GM19467 (cell line): ENCODE measurements at regions not wholly inside any gene's neighbourhood (a gene's known extent, or its start where the extent isn't known, plus 50 kb on each side); places are given as distances from the start of the nearest gene placed in this dataset.
"Not testable (repeated sequence)": the region's sequence is repeated elsewhere in the genome, so short reads cannot be mapped to it uniquely, and the experiment has no call there.

Source experiments
- ATAC-seq: cut with Tn5 transposase; IDR thresholded peaks from one replicate; pipeline ENCODE4 v1.9.1; 2021; ENCODE audit warnings: mild to moderate bottlenecking, moderate library complexity; ENCODE audit not compliant: unreplicated experiment

DNA sequence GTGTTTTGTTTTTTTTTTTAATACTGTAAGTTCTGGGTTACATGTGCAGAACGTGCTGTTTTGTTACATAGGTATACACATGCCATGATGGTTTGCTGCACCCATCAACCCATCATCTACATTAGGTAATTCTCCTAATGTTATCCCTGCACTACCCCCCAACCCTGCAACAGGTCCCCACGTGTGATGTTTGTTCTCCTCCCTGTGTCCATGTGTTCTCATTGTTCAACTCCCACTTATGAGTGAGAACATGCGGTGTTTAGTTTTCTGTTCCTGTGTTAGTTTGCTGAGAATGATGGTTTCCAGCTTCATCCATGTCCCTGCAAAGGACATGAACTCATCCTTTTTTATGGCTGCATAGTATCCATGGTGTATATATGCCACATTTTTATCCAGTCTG, 1005.4 kb downstream of the SOCS6 start:
- ATAC-seq, result not testable (repeated sequence)

- no peak for ATAC-seq
Measured at GRCh38 chr18:71293322-71293721, 1004.5 kb downstream of the SOCS6 start.

- ATAC-seq, result no peak
Measured at GRCh38 chr18:71287268-71287667, 998.4 kb downstream of the SOCS6 start.

GRCh38 chr18:71252351-71252865, 963.6 kb downstream of the SOCS6 start:
- no peak for ATAC-seq

DNA sequence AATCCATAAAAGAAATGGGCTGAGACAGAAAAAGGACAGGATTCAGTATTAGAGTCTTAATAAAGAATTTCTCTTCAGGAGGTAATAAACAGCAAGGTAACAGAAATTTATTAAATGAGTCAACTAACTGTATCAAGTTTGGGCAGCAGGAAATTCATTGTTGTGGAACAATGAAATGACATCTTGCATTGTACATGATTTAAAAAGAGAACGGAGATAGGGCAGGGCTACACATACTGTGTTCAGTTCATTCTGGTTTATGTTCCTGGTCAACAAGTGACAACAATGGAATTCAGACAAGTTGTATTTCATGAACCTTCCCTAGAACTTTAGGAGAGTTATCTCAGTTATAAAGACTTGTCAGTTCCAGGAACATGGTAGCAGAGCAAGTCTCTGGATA, 961.3 kb downstream of the SOCS6 start:
- ATAC-seq, result no peak

DNA sequence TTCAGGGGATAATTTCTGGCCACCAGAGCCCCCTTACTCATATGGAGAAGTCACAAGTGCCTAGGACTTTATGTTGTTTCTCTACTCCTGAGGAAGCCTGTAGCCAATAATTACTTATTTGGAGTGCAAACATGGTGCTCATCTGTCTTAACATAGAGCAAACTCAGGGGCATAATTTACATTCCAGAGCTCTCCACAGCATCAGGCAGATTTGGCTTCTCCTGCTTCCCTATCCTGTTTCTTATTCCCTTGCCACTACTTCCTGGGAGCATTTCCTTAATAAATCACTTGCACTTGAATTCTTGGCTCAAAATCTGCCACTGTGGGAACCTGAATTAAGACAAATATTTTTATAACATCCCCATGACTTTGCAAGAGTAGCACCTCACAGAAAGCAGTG, 960.9 kb downstream of the SOCS6 start:
- no peak for ATAC-seq

DNA sequence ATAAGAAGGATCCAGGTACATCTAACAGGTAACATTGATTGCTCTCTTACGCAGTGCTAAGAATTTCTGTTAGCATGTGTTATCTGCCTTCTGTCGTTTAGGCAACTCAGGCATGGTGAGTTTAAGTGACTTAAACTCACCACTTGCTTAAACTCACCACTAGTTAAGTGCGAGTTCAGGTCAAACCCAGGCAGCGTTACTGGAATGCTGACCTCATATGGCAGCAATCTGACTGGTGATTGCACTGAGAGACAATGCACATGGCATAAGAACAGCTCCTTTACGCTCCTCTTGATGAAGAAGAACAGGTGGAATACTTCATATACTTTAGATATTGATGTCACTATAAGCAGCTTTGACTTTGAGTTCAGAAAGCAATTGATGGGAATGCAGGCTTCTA, 954.1 kb downstream of the SOCS6 start:
- no peak for ATAC-seq

DNA sequence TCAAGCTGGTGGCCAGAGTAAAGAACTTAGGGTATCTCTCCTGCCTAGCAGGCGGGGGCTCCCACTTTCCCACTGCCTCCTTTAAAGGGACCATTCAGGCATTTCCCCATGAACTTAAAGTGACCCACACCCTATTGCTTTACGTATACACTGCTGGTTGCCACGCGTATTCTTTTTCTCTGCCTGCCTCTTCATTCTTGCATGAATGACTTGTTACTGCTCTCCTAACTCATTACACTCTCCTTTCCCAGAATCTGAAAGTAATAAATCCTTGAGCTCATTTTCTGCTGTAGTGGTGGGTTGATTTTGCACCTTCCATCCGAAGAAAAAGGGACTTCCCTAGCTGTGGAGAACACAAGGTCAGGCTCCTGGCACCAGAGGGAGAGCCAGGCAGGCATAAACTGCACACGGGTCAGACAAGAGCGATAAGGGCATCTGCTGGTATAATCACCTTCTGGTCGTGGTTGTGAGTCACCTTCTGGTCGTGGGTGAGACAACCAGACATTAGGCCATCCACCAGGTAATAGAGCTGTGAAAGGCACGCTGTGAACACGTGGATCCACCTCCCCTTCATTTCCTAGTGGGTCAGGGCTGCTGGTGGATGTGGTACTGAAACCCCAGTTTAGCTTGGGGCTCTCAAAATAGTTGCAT, 950.3 kb downstream of the SOCS6 start:
- no peak for ATAC-seq

GRCh38 chr18:71237641-71238040, 948.8 kb downstream of the SOCS6 start:
- ATAC-seq, result no peak

DNA sequence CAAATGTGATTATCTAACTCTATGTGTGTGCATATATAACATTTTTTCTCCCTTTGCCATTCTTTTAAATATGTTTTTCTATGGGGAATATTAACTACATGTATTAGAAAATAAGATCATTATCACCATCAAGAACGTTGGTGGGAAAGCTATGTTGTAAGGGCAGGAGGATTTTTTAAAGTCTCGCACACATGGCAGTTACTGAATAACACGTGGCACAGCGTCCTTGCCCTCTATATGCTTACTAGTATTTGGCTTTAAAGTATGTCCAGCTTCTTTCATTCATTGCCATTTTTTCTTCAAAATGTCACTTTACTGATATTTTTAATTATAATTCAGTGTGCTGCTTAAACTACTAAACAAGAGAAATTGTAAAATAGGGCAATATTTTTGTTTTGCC, 944.3 kb downstream of the SOCS6 start:
- ATAC-seq, result no peak

GRCh38 chr18:71223486-71223885, 934.6 kb downstream of the SOCS6 start:
- ATAC-seq, result no peak

DNA sequence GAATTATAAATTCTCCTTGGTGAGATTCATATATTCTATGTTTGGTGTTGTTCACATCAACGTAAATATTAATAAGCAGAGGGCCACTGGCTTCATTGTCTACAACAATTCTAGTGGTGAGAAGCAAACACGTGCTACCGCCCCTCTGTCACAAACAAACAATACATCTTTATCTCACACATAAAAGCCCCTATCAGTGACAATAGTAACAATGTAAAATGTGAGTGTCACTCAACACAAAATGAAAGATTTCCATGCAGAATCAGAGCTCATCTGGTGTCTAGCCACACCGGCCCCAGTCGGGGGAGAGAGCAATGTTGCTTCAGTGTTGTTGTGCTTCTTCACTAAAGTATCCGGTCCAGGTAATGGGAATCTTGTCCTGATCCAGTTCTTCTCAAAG, 932.6 kb downstream of the SOCS6 start:
- ATAC-seq, result no peak

DNA sequence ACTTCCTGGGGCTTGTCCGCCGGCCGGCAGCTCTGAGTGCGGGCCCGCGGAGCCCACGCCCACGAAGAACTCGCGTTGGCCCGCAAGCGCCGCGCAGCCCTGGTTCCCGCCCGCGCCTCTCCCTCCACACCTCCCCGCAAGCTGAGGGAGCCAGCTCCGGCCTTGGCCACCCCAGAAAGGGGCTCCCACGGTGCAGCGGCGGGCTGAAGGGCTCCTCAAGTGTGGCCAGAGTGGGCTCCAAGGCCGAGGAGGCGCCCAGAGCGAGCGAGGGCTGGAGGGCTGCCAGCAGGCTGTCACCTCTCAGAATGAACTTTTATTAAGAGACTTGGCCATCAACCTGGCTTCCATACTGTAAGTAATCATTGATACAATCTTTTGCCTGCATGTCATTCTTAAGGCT, 923.9 kb downstream of the SOCS6 start:
- ATAC-seq, result not testable (repeated sequence)

DNA sequence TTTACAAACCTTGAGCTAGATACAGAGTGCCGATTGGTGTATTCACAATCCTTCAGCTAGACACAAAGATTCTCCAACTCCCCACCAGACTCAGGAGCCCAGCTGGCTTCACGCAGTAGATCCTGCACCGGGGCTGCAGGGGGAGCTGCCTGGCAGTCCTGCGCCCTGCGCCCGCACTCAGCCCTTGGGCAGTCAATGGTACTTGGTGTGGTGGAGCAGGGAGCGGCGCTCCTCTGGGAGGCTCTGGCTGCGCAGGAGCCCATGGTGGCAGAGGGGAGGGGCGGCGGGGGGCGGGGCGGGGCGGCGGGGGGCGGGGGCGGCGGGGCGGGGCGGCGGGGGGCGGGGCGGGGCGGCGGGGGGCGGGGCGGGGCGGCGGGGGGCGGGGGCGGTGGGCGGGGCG, 923.4 kb downstream of the SOCS6 start:
- no peak for ATAC-seq

- no peak for ATAC-seq
Measured at GRCh38 chr18:71209944-71210343, 921.1 kb downstream of the SOCS6 start.

- no peak for ATAC-seq
Measured at GRCh38 chr18:71194438-71194837, 905.6 kb downstream of the SOCS6 start.

GRCh38 chr18:71189581-71189980, 900.7 kb downstream of the SOCS6 start:
- ATAC-seq, result no peak

DNA sequence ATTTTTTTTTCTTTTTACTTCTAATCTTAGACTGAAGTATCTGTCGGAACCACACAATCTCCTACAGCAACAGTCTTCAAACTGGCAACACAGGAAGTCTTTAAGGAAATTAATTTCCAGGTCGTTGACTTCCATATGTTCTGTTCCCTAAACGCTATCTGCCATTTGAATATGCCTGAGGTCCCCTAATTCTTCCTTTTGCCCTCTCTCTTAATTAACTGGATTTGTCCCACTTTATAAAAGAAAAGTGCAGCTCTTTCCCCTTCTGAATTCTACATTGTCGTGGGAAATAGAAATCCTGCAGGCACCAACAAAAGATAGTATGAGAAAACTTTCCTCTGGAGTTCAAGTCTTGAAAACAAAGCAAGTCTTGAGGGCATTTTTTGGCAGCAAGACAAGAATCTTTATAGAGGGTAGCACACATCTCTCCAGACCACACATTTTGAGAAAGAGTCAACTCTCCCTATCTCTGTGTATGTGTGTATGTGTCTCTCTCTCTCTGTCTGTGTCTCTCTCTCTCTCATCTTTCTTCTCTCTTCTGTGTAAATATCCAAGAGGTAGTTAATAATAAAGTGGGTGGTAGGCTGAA, 879.8 kb downstream of the SOCS6 start:
- no peak for ATAC-seq

- no peak for ATAC-seq
Measured at GRCh38 chr18:71136487-71136886, 847.6 kb downstream of the SOCS6 start.

GRCh38 chr18:71134122-71134521, 845.3 kb downstream of the SOCS6 start:
- ATAC-seq, result no peak

DNA sequence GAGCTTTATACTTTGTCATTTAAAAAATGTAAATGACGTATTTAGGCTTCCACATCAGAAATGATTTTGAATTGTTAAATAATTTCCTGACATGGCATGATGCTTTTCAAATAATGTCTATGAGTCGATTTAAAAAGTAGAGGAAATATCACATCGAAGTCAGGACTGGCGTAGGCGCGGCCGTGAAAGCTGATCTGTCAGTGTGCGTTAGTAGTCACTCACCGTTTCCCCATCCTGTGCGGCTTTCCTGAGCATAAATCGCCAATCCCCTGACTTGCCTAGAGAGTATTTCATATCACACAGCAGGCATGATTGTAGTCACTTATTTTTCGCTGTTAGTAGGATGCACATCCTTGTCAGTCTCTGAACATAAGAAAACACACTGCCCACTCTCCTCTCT, 843.1 kb downstream of the SOCS6 start:
- ATAC-seq, result no peak

DNA sequence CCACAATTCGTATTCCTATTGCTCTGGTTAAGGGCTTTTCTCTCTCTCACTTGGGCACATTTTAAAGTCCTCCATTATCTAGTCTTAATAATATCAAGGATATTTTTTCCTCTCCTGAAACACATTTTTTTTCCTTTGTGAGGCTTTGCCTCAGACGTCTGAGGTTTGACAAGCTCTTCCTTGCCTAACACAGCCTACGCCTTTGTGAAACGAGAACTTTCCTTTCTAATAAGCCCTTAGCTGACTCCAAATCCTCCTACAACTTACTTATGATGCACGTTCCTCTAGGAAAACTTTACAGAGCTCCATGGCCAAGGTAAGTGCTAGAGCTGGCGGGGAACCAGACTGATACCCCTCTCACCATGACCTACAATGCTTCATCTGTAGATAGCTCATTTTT, 841.5 kb downstream of the SOCS6 start:
- no peak for ATAC-seq

DNA sequence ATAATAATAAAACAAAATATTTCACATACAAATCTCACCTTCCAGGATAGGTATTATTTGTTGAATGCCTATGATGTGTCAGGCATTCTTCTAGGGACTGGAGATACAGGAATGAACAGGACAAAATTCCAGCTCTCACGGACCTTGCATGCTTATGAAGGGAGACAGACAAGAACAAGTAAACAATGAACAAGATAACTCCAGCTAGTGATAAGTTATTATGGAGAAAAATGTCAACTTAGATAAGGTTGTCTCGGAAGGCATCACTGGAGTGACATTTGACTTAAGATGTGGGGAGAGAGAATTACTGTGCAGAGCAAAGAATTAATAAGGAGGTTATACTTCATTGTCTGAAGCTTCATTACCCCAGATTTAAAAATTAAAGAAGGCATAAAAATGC, 836.7 kb downstream of the SOCS6 start:
- ATAC-seq, result no peak
